Activated CD8-positive, alpha-beta memory T cell treated with anti-CD3 and anti-CD28 coated beads, Interleukin-2, amount 50 U/mL, for 24 hours (primary cell): ENCODE measurements at regions not wholly inside any gene's neighbourhood (a gene's known extent, or its start where the extent isn't known, plus 50 kb on each side); places are given as distances from the start of the nearest gene placed in this dataset.
"Not testable (repeated sequence)": the region's sequence is repeated elsewhere in the genome, so short reads cannot be mapped to it uniquely, and the experiment has no call there.

Source experiments
- DNase-seq: peaks from one replicate; pipeline ENCODE4 v3.0.0-alpha.2; 2020; ENCODE audit errors: extremely low read depth

DNA sequence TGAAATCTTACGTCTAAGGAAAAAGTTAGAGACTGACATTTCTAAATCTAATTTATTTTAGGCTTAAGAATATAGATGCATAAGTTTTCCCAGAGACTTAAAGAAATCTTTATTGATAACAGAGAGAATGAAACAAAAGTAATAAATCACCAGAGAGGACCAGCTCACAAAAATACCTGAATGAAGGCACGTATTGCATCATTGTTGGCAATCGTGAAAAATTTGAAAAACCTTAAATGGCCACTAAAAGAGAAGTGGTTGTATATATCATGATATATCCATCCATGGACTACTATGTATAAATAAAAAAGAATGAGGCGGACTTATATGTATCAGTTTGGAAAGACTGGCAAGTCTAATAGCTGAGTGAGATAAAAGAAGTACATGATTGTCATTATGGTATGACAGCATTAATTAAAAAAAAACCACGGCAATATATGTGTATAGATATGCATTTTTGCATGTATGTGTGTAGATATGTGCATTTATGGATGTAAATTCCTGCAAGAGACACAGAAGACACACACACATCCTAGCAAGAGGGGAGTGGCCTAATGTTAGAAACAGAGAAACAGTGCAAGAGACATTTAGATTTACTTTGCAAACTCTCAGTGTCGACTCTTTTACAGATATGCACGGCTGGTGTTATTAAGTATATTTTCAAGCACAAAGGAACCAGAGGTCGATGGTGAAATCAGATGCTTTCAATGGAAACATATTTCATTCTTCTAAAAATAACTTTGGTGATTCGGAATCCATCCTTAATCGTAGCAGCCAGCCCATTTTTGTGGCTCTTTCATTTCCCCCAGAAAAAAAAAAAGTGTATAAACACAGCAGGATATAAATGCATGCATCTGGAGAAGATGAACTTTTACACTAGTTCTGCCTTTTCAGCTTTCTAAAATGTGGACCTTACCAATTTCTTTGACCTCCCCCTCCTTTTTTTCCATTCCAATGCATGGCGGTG lies 156.1 kb upstream of the SALL4 start:
- DNase-seq: no peak

- no peak for DNase-seq
Observed at GRCh38 chr20:51955756-51956155, 153.4 kb upstream of the SALL4 start.

GRCh38 chr20:51953731-51954340 lies 151.5 kb upstream of the SALL4 start:
- DNase-seq: no peak

DNA sequence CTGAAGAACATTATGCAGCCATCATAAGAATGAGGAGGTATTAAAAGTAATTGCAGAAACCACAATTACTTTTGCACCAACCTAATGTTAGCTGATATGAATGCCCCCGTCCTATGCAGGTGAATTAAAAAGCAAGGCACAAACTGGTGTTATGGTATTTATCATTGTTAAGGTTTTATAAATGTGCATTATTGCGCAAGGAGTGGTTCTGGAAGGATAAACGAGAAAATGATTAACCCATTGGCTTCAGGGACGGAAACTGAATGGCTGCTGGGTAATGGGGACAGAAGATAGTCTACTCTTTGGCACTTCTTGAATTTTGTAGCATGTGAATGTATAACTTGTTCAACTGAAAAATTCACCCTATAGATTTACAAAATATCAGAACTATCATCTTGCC lies 148.6 kb upstream of the SALL4 start:
- no peak for DNase-seq

- DNase-seq: no peak
Observed at GRCh38 chr20:51946586-51946985, 144.3 kb upstream of the SALL4 start.

DNA sequence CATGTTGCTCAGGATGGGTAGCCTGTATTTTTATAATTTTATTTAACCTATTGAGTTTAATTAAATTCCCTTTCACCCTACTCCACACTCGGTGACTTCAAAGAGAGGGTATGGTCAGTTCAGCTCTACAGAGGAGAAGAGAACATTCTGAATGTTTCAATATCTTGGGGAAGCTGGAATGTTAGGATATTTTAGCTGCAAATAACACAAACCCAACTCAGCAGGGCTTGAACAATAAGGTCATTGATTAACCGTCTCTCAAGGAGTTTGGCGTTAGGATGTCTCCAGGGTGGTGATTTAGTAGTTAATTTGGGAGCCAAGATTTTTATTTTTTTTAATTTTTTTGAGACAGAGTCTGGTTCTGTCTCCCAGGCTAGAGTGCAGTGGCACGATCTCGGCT lies 143.6 kb upstream of the SALL4 start:
- no peak for DNase-seq

DNA sequence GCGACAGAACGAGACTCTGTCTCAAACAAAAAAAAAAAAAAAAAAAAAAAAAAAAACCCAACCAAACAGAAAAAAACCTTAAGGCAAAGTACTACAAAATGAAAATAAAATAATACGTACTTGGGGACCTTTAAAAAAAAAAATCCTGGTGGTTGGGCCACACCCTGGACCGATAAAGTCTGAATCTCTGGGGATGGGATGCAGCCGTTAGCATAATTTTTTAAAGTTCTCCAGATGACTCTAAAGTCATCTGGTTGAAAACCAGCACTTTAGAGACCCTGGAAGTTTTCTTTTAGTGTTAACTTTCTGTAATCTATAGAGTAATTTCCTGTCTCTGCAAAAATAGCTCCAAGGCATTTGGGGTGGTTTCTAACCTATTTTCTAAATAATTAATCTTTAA lies 142.9 kb upstream of the SALL4 start:
- DNase-seq: no peak

- DNase-seq: no peak
Observed at GRCh38 chr20:51943761-51944160, 141.4 kb upstream of the SALL4 start.

DNA sequence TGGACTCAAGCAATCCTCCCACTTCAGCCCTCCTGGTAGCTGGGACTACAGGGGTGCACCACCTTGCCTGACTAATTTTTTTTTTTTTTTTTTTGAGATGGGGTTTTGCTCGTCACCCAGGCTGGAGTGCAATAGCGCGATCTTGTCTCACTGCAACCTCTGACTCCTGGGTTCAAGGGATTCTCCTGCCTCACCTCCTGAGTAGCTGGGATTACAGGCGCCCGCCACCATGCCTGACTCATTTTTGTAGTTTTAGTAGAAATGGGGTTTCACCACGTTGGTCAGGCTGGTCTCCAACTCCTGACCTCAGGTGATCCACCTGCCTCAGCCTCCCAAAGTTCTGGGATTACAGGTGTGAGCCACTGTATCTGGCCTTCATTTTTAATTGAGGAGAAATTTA lies 141.0 kb upstream of the SALL4 start:
- DNase-seq: not testable (repeated sequence)

DNA sequence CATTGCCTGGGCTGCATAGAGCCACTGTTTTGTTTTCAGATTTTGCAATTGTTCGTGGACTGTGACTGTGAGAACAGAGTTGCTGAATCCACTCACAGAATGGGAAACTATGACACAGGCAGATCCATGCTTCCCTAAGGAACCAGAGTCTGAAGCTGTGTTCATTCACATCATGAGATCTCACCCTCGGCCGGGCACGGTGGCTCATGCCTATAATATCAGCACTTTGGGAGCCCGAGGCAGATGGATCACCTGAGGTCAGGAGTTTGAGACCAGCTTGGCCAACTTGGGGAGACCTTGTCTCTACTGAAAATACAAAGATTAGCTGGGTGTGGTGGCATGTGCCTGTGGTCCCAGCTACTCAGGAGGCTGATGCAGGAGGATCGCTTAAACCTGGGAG lies 139.2 kb upstream of the SALL4 start:
- DNase-seq: no peak

DNA sequence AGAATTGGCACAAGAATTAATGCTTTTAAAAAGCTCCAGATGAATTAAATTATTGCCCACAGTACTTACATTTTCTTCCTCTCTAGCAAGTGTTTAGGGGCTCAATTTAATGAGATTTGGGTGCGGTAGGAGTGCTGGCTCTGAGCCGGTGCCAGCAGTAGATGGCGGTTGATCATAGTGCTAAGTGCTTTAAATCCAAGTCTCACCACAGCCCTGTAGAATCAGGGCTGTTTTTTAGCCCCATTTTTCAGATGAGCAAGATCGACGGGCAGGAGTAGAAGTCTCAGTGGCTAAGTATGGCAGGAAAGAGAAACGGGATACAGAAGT lies 136.9 kb upstream of the SALL4 start:
- no peak for DNase-seq

DNA sequence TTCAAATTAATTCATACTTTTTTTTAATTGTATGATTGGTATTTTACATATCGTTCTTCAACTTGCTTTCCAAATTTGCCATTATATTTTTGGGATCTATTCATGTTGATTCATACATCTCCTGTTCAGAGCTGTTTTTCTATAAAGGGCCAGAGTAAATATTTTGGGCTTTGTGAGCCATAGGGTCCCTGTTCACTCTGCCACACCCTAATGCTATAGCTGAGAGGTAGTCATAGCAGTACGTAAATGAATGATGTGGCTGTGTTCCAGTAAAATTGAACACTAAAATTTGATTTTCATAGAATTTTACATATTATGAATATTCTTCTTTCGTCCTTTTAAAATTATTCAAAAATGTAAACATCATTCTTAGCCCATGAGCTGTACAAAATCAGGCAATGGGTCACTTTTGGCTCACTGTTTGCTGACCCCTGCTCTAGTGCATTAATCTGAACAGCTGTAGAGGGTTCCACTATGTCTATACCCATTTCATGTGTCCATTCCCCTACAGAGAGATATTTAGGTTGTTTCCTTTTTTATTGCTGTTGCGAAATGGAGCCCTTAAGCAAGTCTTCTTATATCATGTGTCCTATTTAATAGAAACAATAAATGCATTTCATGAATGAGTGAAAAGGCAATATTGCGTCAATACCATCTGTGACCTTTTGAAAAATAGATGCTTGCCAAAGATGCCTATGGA lies 136.4 kb upstream of the SALL4 start:
- no peak for DNase-seq

- DNase-seq: no peak
Observed at GRCh38 chr20:51937779-51938178, 135.5 kb upstream of the SALL4 start.

DNA sequence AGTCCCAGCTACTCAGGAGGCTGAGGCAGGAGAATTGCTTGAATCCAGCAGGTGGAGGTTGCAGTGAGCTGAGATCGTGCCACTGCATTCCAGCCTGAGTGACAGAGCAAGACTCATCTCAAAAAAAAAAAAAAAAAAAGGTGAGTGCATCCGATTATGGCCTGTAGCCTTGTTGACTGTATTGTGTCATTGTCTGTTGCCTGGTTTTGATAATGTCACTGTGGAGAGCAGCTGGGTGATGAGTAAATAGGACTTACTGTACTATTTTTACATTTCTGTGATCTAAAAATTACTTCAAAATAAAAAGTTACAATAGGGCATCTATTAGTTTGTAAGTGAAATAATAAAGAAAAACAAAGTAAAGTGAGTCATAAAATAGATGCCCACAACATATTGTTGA lies 134.1 kb upstream of the SALL4 start:
- DNase-seq: no peak

GRCh38 chr20:51935003-51935358 lies 132.7 kb upstream of the SALL4 start:
- DNase-seq: no peak

GRCh38 chr20:51934301-51935002 lies 132.1 kb upstream of the SALL4 start:
- DNase-seq: no peak

GRCh38 chr20:51931371-51931781 lies 129.1 kb upstream of the SALL4 start:
- no peak for DNase-seq

- DNase-seq: no peak
Observed at GRCh38 chr20:51930775-51931174, 128.5 kb upstream of the SALL4 start.

GRCh38 chr20:51928931-51929330 lies 126.6 kb upstream of the SALL4 start:
- no peak for DNase-seq

GRCh38 chr20:51927970-51928369 lies 125.6 kb upstream of the SALL4 start:
- not testable (repeated sequence) for DNase-seq

- DNase-seq: no peak
Observed at GRCh38 chr20:51926670-51927305, 124.5 kb upstream of the SALL4 start.

DNA sequence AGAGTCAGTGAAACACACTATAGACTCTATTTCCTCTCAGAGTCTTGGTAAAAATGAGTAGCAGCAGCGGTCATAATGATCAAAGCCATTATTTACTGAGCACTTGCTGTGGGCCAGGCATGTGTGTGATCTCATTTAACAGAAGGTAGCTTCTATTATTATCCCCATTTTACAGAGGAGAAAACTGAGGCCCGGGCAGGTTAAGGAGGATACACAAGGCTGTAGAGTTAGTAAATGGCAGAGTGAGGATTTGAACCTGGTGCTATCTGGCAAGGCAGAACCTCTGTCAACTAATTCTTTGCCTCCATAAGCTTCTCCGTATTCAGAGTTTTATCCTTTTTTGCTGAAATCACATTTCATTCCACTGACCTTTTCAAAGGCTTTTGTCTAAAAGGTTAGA lies 122.2 kb upstream of the SALL4 start:
- DNase-seq: no peak
